Raji (cell line): ENCODE measurements at regions not wholly inside any gene's neighbourhood (a gene's known extent, or its start where the extent isn't known, plus 50 kb on each side); places are given as distances from the start of the nearest gene placed in this dataset.

ENCODE experiments used
- POLR2A ChIP-seq: IDR thresholded peaks from 2 replicates; pipeline ENCODE4 v1.6.1; 2011; ENCODE audit warnings: low read depth, low read length, control low read depth; ENCODE audit not compliant: insufficient read depth

DNA sequence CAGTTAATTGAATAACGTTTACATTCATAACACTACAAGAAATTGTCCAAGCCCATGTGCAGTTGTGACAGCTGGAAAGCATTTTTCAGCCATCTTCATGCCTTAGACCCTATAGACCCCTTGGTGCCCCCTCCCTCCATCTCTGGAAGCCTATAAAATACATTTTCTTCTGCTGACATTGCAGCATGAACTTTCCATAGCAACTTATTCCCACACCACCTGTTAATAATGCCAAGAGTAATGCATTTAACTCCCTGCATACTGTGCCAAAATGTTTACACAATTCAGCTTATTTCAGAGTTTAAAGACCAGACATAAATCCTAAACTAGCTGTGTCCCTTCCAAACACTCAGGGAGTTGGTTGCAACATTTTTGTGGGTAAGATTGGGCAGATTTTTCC is 143.0 kb upstream of the ARHGAP20 start:
- no peak for TF ChIP-seq POLR2A

DNA sequence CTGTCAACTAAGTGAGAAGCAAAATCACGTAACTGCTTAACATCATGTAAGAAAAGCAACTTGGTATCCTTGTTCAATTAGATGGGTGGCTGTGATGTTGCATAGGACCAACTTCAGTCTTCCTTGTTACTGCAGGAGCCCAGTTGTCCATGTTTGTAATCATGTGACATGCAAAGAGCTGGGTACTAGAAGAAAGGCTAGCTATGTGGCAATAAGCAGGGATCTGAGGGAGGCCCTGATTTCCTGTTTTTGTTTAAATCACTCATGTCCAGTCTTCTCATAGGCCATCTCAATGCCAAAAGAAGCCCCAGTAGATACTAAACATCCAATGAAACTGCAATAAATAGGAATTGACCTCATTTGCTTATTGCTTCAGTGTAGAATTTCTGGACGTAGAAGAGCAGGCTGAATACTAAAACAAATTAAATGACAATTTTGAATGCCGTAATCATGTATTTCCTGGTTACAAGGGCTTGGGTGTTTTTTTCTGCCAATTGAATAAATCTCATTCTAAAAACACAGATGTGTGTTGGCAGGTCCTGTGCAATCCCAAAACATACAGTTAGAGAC is 140.8 kb upstream of the ARHGAP20 start:
- TF ChIP-seq POLR2A, result no peak

DNA sequence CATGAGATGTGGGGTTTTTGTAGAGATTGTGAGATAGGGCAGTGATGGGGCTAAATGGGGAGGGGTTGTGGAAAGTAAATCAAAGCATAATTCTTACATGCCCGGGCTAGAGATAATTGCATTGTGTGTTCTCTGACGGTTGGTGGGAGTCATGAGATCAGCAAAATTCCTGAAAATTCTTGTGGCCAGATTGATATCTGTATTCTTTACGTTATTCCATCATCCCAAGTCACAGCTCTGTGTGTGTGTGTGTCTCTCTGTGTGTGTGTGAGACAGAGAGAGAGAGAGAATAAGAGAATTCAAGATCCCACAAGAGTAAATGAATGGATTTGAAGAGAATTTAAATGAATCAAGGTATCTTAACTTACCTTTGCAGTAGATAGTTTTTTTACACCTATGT is 138.6 kb upstream of the ARHGAP20 start:
- TF ChIP-seq POLR2A, result no peak

DNA sequence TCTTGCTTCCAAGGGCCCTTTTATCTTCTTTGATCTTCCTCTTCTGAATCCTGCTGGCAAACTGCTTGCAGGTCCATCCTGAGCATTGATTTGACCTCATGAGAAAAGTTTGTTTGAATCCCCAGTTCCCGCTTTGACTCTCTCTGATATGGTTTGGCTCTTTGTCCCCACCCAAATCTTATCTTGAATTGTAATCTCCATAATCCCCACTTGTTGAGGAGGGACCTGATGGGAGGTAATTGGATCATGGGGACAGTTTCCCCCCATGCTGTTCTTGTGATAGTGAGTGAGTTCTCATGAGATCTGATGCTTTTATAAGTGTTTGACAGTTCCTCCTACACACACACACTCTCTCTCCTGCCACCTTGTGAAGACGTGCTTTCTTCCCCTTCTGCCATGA is 126.6 kb upstream of the ARHGAP20 start:
- no peak for TF ChIP-seq POLR2A

DNA sequence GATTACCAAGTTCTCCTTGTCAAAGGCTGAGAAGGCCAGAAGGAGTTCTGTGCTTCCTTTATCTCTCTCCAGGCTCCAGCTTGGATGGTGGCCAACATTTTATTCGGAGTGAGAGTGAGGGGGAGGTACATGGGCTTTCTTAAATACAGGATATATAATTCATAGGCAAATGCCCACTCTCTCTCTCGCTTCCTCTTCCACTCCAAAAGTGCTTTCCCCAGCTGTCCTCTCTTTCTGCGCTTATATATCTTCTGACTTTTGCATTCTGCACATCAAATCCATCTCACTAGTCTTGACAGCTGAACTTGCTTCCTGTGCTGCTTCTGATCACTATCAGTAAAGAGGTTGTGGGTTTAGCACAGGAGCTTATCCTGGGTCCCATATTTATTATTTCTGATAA is 125.4 kb upstream of the ARHGAP20 start:
- TF ChIP-seq POLR2A, result no peak

DNA sequence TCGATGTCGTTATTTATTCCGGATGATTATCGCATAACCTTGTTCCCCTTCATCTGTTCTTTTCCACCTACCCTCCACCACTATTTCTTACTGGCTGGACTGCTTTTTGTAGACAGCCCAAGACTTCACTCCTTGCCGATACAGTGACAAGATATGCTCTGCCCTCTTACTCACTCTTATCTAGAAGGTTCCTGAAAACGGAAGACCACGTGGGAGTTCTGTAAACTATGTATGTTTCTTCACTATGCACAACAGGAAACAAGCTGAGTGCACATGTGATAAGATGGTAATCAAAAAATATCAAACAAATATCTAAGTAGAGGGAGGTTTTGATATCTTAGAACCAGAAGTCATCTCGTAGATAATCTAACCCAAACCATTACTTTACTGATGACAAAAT is 122.9 kb upstream of the ARHGAP20 start:
- no peak for TF ChIP-seq POLR2A

DNA sequence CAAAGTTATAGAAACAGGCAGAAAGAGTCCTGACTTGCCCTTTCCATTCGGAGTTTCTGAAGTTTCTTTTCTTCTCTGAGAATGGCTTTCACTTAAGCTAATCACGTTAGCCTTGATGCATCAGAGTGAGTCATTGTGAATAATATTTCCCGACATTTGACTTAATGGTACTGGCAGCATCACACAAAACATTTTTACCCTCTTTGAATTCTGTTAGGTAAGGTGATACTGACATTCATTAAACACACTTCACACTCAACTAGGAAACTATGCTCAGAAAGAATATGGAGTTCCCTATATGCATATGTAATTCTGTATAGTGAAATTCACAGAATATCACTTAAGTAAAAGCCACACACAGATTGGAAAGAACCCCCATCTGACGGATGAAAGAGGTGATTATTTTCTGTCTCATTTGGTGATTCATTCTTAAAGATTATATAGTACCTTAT is 120.8 kb upstream of the ARHGAP20 start:
- no peak for TF ChIP-seq POLR2A

DNA sequence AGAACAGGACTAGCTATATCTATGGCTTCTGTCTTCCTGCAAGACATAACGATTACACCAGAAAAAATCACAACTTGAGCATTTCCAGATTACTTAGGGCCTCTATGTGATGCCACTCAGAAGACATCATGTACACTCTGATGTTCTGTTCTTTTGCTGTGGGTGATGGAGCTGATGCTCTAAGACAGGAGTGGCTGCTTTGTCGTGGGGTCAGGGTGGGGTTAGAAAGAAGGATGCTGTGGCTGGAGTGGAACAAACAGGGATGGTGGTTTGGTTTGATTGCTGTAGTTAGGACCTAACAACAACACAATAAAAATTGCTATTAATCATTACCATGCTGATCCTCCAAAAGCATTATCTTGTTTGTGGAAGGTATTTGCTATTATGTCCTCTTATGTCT is 120.3 kb upstream of the ARHGAP20 start:
- TF ChIP-seq POLR2A, result no peak

DNA sequence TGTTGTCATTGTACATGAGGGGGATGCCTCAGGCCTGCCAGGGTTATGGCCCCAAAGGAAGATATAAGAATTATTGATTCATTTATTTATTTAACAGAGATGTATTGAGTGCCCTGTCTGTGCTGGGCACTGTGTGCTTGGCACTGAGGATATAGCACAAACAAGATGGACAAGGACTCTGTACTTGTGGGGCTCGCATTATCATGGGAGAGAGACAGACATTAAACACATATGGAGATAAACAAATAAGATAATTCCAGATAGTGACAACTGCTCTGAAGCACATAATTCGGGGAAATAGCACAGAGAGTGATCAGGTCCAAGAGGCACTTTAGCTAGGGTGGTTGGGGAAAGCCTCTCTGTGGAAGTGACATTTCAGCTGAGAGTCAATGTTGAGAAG is 119.8 kb upstream of the ARHGAP20 start:
- TF ChIP-seq POLR2A, result no peak

DNA sequence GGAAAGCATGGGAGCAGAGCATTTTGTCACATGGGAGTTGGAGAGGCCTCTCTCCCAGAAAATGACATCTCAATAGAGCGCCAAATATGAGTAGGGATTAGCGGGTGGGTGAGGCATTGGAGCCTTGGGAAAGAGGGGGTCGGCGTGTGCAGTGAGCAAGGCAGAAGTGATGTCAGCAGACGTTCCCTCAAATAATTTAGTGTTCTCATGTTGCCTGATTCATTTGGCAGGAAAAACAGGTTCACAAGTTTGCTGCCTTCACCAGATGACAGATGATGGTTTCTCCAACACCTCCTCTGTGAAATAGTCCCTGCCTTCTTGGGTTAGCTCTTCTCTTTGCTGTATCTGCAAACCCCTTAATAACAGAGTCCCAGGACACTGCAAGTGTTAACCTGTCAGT is 118.5 kb upstream of the ARHGAP20 start:
- TF ChIP-seq POLR2A, result no peak

DNA sequence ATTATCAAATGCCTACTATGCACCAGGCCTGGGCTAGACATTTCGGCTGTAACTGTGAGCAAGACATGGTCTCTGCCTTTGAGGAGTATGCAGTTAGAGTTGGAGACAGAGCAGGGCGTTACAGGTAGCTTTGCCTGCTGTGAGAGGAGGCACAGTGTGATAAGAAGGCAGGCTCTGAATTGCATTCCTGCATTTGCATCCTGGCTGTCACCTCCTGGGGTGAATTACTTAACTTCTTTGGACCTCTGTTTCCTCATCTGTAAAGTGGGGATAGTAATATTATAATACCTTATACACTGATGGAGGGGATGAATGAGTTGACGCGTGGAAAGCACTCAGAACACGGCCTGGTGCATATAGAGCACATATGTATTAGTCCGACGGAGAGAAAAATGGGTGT is 118.1 kb upstream of the ARHGAP20 start:
- TF ChIP-seq POLR2A, result no peak

DNA sequence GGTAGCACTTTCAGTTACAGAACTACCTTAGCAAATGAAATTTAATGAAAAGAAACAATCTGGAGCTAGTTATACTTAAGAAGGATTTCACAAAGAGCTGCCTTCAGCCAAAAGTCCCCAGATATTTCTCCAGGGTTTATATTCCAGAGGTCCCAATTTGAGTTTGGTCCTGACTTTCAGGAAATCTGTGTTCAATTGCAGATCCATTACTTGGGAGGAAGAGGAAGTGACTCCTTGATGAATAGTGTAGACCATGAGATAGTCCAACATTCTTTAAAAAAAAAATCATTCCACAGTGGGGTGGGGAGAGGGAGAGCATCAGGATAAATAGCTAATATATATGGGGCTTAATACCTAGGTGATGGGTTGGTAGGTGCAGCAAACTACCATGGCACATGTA is 117.6 kb upstream of the ARHGAP20 start:
- TF ChIP-seq POLR2A, result no peak

DNA sequence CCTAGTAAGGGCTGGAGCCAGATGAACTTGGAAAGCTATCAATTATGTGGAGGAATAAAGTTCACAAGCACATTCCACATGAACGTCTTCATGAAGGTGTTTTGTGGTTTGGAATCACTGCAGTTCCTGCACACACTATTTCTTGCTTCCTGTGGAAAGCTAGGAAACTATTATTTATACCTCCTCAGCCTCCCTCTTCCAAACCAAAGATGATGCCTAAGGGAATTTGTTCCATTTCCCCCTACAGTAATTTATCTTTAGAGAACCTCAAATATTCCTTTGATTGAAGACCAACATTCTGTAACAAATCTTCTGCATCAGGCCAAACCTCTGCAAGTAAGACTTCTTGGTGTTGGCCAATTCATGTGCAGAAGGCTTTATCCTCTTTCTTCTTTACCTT is 115.8 kb upstream of the ARHGAP20 start:
- TF ChIP-seq POLR2A, result no peak

DNA sequence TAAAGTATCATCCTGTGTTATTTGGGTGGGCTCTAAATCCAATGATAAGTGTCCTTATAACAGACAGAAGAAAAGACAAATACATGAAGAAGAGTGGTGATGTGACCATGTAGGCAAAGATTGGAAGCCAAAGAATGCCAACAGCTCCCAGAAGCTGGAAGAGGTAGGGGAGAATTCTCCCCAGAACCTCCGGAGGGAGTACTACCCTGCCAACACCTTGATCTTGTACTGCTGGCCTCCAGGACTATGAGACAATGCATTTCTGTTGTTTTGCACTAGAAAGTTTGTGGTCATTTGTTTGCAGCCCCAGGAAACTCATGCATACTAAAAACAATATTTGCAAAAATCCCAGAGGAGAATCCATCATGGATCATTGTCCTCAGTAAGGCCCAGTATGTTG is 115.0 kb upstream of the ARHGAP20 start:
- no peak for TF ChIP-seq POLR2A

DNA sequence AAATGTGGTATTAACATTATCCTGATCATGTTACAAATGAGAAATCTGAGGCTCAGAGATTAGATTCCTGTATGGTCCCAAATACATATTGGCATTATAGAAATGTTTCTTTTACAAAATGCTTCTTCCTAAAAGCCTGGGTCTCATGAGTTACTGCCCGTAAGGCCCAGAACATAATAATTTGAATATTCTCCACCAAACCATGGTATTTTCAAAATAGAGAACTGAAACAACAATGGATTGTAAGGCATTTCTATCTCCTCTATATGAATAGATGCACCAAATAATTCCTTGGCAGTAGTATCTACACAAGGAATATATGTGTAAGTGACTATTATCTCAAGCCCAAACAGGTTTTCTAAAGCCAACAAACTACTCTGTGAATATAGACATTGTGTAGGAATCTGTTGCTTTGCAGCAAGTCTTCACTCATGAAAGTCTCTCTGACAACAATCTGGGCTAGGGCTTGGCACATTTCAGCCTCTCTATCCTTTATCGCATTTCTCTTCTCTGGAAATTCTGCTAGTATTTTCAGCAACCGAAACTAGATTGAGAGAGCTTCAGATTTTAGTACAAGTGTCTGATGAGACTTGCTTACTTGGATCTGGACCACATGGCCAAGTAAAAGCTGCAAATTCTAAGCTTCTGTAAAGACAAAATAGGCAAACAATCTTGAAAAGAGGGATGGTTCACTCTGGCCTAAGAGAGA is 112.8 kb upstream of the ARHGAP20 start:
- TF ChIP-seq POLR2A, result no peak

DNA sequence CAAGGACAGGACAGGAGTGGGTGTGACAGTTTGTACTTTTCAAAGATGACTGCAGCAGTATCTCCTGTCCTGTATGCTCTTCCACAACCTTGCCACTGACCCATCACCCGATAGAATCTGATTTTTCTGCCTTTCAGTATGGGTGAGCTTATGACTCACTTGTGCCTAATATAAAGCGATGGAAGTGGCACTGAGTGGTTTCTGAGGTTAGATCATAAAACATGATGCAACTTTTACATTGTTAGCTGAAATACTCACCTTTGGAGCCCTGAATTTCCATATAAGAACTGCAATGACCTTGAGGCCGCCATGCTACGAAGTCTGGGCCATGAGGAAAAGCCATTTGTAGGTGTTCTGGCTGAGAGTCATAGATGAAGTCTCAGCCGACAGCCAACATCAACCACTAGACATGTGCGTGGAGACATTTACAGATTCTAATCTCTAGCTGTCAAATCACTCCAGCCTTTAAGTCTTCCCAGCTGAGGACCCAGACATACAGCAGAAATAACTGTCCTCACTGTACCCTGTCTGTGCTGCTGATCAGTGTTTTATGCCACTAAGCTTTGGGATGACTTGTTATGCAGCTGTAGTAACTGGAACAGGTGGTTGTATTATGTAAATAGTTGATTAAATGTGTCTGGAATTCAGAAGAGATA is 105.9 kb upstream of the ARHGAP20 start:
- TF ChIP-seq POLR2A, result no peak

DNA sequence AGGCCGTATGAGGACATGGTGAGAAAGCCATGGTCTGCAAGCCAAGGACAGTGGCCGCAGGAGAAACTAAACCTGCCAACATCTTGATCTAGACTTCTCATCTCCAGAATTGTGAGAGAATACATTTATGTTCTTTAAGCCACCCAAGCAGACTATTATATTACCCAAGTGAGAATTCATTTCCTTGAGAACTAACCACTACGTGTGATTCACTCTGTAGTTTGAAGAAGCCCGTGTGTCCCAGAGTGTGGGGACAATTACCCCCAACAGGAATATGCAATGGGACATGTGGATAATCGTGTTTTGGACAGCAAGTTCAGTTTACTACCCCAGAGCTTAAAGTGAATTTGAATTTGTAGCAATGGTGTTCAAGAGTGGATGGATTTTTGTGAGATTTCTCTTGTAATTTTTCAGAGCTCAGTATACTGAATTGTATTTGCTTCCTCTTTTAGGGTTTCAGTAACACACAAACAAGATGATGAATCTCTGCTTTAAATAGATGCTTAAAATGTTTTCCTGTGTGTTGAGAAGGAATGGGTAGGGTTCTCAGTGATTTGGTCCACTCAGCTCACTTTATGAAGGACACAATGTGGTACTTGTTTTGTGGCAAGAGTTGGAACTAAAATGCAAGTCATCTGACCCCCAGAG is 100.0 kb upstream of the ARHGAP20 start:
- TF ChIP-seq POLR2A, result no peak
